Globus pallidus (tissue), 1 donor: ENCODE measurements at regions not wholly inside any gene's neighbourhood (a gene's known extent, or its start where the extent isn't known, plus 50 kb on each side); places are given as distances from the start of the nearest gene placed in this dataset.

Experiments
- DNase-seq: peaks from one replicate; pipeline ENCODE4 v3.0.0-alpha.2; 2015; ENCODE audit warnings: low spot score

- DNase-seq = no peak
Observed at GRCh38 chr10:33812586-33812985, 478.1 kb upstream of the NRP1 start.

DNA sequence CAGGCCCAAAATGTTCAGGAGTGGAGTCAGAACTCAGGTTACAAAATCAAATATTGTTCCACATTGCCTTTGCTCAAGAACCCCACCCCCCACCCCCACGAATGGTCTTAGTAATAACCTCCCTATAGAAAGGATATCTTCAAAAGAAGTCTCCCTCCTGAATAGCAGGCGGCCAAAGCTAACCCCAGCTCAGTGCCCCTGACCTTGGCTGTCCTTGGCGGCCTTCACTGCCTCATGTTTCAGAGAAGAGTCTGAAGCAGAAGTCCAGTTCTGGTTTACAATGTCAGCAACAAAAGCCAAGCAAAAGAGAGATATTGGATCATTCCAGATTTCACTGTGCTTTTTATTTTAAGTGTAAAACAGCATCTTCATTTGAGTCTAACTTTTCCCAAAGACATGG lies 476.5 kb upstream of the NRP1 start:
- no peak for DNase-seq

DNA sequence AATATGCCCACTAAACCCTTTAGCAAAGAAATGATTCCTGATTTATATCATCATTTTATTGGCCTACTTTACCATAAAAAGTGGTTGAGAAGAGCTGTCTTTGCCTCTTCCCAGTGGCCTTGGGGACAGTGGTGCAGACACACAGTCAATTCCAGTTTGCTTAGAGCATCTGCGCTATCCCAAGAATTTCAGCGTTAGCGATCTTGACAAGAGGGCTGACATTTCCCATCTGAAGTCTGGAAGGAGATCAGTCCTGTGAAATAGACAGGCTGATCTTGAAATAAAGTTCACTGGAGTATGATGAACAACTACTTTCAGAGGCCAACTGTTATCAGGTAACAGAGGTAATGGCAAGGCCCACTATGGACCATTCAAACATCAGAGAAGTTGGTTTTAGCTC lies 475.3 kb upstream of the NRP1 start:
- no peak for DNase-seq

- no peak for DNase-seq
Observed at GRCh38 chr10:33808475-33808874, 474.0 kb upstream of the NRP1 start.

DNA sequence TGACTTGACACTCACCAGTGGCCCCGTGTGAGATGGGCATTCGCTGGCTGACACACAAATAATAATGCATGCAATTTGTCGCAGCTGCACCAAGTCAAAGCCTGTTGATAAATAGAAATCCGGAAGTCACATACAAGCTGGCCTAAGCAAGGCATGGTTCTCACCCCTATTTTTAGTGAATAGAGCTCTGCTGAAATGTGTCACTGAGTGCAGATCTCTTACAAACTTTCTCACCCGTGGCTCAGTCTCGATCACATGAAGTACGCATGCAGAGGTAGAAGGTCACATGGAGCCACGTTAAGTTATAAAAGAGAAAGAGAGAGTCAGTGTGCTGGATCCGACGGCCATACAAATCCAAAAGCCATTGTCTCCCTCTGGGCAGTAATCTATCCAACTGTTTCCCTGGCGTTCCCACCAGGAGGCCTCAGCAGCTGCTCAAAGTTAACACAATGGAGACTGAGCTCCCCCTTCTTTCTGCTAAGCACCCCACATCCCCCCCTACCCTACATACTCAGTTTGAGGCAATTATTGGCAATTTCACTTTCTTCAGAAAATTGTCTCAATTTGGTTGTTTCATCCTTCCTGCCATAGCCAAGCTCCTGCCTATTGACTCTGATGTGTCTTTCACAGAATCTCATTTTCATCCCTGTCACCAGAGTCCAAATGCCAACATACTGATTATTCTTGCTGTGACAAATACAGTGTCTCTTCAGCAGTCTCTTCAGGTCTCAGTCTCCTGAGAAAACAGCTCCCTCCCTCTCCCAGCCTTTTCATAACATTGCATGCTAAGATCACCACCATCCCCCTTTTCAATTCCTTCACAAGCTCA lies 473.3 kb upstream of the NRP1 start:
- no peak for DNase-seq

- no peak for DNase-seq
Observed at GRCh38 chr10:33805831-33806230, 471.4 kb upstream of the NRP1 start.

GRCh38 chr10:33804584-33804983 lies 470.1 kb upstream of the NRP1 start:
- DNase-seq = no peak

- no peak for DNase-seq
Observed at GRCh38 chr10:33803248-33803647, 468.8 kb upstream of the NRP1 start.

- no peak for DNase-seq
Observed at GRCh38 chr10:33802566-33802965, 468.1 kb upstream of the NRP1 start.

DNA sequence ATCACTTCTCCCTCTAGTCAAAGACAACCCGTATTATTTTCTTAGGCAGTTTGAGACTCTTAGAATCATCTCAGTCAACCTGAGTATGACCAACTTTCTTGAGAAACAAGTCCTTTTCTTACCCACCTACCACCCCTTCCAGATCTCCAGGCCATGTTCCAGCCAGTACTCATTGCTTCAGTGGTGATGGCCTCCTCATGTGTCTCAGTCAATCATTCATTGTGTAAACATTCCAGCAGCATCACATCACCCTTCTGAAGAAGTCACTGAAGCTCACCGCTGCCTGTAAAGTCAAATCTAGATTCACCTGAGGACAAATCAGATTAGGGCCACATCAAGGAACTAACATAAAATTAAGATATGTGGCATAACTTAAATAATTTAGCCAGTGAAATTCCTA lies 467.2 kb upstream of the NRP1 start:
- DNase-seq = no peak

DNA sequence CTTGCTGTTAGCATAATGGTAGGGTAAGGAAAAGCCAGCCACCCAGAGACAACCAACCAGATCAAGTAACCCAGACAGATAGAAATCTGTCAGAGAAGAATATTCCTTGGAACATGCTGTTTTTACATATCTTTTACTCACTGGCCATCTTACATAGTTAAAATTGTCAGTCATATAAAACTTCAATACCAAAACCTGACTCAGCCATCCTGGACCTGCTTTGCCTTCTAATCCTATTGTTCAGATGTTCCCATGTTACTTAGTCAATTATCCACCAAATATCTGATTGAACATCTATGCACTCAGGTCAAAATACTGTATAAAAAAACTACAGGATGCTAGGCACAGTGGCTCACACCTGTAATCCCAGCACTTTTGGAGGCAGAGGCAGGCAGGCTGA lies 466.5 kb upstream of the NRP1 start:
- DNase-seq = no peak

DNA sequence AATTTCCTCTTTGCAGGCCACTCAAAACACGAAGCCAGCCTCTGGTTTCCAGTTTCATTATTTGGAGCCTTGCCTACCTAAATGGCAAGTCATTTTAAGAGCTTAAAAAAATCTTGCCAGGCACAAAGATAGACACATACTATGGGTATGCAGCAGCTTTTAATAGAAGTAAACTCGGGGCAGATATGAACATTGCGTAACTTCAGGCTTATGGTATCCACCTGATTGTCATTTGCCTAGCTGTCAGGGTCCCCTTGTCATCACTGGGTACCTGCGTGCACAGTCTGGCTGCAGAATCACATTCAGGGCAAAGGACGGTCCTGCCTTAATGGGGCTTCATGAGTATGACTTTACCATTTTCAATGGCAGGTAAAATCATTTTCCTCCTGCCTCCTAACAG lies 466.1 kb upstream of the NRP1 start:
- DNase-seq = no peak

DNA sequence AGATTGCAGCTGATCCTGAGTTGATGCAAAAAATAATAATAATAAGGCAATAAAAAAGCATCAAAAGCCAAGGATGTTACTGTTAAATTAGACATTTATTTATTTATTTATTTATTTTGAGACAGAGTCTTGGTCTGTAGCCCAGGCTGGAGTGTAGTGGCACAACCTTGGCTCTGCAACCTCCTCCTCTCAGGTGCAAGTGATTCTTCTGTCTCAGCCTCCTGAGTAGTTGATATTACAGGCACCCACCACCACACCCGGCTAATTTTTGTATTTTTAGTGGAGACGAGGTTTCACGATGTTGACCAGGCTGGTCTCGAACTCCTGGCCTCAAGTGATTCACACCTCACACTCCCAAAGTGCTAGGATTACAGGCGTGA lies 465.5 kb upstream of the NRP1 start:
- DNase-seq = no peak

DNA sequence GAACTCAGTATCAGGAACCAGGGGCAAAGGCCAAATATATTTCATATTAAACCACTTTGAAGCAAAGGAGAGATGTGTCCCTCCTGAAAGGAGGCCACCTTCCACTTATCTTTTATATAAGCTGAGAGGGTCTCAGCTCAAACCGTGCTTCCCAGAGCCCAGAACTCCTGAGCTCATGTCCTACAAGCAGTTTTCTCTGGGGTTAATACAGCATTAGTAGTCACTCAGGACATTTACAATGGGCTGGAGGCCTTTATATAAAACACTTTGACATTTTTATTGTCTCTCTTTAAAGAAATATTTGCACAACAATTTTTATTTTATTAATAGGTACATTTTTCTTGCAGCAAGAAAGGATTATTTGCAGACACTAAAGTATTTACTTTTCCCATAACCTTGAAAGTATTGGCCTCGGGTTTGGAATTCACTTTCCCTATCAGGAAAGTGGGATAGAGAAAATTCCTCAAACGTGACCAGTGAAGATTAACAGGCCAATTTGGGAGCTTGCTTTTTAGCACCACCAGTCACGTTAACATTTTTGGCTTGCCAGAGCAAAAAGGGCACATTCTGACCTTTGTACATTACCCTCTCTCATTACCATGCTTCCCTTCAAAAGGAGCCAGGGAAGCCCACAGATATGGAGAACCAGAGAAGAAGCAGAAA lies 464.9 kb upstream of the NRP1 start:
- DNase-seq = no peak

- no peak for DNase-seq
Observed at GRCh38 chr10:33798754-33799153, 464.3 kb upstream of the NRP1 start.

DNA sequence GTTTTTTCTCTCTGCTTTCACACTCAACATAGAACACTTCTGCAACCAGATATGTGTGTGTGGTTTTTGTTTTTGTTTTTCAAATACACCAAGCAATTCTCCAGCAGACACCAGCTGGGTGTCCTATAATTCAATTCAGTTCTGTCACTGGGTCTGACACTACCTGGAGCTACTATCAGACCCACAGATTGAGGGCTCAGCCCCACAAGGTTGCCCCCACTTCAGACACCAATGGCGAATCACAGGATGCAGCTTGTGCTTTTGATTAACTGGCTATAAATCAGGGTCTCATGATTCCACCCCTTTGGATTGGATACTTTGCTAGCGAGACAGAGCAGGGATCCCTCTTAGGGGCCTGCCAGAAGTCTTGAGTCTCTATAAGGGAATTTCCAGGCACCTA lies 462.2 kb upstream of the NRP1 start:
- DNase-seq = no peak

DNA sequence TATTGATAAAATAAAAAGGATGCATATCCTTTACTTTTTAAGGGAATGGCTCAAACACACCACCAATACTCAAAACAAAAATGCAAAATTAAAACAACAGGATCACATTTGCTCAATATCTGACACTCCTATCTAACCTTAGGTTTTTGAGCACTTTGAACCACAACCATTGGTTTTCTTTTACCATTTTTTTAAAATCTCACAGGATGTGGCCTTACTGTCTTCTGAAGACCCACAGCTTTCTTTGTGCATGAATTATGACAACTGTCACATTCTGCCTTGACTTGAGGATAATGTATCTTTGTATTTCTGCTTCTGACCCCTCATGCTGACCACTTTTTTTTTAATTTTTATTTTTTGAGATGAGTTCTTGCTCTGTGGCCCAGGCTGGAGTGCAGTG lies 461.1 kb upstream of the NRP1 start:
- no peak for DNase-seq

DNA sequence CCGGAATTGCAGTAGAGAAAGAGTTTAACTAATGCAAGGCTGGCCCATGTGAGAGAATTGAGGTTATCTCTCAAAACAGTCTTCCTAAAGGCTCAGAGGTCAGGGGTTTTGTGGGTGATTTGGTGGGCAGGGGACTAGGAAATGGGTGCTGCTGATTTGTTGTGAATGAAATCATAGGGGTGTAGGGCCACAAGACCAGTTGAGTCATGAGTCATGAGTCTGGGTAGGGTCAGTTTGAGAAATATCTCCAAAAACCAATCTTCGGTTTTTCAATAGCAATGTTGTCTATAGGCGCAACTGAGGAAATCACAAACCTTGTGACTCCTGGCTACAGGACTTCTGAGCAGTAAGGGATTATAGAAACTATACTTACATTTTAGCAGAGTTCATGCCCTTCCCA lies 460.0 kb upstream of the NRP1 start:
- DNase-seq = no peak

DNA sequence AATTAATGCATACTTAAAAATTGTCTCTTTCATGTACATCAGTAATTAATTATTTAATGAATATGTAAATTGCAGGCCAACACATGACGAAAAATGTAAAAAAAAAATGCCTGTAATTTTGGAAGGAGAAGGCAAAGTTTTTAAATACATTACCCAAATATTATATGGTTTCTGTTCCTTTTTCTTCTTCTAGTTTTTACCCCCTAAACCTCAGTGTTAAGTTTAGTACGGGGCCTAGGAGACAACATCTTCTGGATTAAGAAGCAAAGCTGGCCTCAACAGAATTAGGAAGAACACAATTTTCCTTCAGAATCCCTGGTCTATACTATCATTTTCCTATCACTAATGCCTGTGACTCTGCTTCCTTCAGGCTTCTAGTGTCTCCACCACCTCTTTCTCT lies 459.3 kb upstream of the NRP1 start:
- DNase-seq = no peak

DNA sequence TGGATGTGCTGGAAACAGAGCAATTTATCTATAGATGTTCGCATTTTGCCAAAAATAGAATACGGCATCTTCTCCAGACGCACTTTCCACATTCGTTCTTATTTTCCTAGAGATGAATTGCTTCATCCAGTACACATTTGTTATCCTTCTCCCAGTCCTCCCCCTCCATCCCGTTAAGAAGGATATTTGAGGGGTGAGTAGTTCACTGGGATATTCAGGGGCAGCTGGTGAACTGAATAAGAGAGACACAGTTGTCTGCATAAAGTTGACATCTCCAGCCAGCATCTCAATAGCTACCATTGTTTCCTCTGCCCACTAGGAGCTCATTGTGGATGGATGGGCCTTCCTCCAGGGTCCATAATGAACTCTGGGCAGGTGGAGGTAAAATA lies 456.8 kb upstream of the NRP1 start:
- peak; percentile 38 for DNase-seq

DNA sequence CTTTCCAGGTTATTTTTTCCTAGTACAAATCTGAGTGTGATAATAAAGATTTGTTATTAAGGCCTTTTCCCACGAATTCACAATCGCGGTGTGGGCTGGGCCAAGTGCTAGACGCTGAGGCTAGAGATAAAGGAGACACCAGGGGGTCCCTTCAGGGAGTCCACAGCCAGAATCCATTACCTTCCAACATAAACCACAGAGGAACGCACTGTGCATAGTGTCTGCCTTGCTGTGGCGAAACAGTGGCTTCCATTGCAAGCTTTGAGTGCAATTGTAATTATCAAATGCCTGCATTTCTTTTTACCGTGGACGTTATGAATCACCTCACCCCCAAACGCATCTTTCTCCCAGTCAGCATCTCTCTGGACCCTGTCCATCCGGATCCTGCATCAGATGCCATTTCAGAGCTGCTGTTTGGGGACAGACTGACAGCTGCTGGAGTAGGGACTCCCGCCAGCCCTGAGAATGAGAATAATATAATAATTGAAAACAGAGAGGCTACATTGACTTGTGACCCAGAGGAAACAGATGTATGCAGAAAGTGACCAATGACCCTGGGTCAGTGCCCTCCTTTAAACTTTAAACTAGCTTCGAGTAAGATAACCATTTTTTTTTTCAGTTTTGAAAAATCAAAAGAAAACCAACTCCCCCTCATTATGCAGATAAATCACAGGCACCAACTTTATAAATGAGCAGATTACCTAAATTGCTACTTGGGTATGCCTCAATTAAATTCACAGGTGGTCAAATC lies 456.2 kb upstream of the NRP1 start:
- peak; percentile 6 for DNase-seq

DNA sequence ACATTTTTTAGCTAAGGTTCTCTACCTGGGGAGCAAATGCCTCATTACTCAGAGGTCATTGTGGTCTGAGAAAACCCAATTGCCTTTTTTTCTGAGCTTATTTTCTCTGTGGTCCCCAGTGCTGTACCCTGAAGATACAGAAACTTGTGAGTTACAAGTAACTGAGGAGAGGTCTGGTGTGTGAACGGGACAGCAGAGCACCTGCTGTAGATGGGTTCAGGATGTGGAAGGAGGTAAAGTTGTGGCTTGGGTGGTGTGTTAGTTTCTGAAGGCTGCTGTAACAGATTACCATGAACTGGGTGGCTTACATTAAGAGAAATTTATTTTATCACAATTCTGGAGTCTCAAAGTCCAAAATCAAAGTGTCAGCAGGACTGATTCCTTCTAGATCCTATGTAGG lies 449.1 kb upstream of the NRP1 start:
- no peak for DNase-seq

DNA sequence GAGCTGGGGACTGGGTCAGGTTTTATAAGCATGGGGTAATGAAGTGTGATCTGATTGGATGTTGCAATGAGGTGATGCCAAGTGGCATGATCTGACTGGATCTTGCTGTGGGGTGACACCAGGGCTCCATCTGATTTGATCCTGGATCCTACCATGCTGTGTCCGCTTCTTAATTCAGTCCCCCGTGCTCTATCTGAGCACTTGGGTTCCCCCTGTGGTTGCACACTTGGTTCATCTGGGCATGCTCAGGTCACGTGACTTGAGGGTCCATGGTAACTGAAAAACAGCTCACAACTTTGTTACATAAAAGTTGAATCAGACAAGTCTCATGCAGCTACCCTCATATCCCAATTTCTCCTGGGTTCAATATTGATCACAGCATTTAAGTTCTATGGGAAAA lies 448.6 kb upstream of the NRP1 start:
- no peak for DNase-seq
